GM18505 (cell line): ENCODE measurements at regions not wholly inside any gene's neighbourhood (a gene's known extent, or its start where the extent isn't known, plus 50 kb on each side); places are given as distances from the start of the nearest gene placed in this dataset.
"Not testable (repeated sequence)": the region's sequence is repeated elsewhere in the genome, so short reads cannot be mapped to it uniquely, and the experiment has no call there.

Experiments used
- ATAC-seq: cut with Tn5 transposase; IDR thresholded peaks from one replicate; pipeline ENCODE4 v1.9.1; 2021; ENCODE audit not compliant: unreplicated experiment
- POLR2A ChIP-seq: IDR thresholded peaks from 4 replicates; pipeline ENCODE4 v1.6.1; 2011; ENCODE audit warnings: borderline replicate concordance; ENCODE audit not compliant: insufficient read depth, insufficient read length; ENCODE audit errors: extremely low read depth

DNA sequence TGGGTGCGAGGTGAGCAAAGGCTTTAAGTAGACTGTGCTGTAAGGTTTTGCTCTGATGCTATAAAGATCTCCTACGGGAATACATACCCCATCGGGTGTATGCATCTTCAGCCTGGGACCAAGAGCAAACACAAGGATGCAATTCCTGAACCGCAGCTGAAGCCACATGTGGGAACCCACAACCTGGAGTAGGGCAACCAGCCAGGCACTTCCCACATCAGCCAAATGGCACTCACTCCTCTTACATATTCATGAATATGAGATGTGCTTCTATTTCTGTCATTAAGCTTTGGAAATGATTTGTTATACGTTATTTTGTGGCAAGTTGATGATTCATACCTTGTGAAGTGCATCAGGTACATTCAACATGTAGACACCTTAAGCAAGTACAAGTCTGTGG is 619.2 kb downstream of the C6orf118 start:
- no peak for ATAC-seq
- TF ChIP-seq POLR2A: no peak

GRCh38 chr6:164665328-164665727 is 644.1 kb downstream of the C6orf118 start:
- TF ChIP-seq POLR2A: no peak
- no peak for ATAC-seq

- no peak for TF ChIP-seq POLR2A
- no peak for ATAC-seq
Observed at GRCh38 chr6:164663634-164664033, 645.8 kb downstream of the C6orf118 start.

DNA sequence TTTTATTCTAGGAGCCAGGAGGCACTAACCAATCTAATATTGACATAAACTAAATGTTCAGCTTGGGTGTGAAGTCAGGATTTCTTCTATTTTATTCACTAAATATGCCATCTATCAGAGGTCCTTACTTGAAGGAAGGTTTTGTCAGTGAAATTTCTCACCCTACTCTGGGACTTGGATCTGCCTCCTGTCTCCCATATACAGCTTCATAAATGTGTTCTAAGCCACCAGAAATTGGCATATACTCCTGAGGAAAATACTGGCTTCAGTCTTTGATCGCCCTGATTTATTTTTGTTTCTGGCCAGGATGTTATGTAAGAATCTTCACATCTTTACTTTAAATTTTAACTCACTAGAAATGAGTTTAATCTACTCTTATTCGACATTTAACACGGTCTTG is 647.7 kb downstream of the C6orf118 start:
- no peak for ATAC-seq
- no peak for TF ChIP-seq POLR2A

GRCh38 chr6:164660781-164661180 is 648.6 kb downstream of the C6orf118 start:
- no peak for TF ChIP-seq POLR2A
- no peak for ATAC-seq

- ATAC-seq: no peak
- no peak for TF ChIP-seq POLR2A
Observed at GRCh38 chr6:164640956-164641355, 668.4 kb downstream of the C6orf118 start.

DNA sequence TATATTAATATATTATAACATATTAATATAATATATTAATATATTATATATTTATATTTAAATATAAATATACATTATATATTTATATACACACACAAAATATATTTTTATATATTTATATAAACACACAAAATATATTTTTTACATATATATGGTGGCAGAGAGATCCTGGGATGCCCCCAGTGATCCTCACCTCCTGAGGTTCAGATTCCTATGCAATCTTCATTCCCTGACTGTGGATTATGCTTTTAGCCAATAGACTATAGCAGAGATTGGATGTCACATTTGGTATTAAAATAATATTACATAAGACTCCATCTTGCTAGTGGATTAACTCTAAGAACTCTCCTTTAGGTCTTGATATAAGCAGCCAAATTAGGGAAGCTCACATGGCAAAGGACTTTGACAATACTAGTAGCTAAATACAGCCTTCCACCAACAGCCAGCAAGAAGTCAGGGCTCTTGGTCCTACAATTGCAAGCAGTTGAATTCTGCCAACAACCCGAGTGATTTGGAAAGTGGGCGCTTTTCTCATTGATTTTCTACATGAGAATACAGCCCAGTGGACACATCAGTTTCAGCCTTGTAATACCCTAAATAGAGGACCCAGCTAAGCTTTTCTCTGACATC is 681.0 kb downstream of the C6orf118 start:
- ATAC-seq: no peak
- TF ChIP-seq POLR2A: no peak

DNA sequence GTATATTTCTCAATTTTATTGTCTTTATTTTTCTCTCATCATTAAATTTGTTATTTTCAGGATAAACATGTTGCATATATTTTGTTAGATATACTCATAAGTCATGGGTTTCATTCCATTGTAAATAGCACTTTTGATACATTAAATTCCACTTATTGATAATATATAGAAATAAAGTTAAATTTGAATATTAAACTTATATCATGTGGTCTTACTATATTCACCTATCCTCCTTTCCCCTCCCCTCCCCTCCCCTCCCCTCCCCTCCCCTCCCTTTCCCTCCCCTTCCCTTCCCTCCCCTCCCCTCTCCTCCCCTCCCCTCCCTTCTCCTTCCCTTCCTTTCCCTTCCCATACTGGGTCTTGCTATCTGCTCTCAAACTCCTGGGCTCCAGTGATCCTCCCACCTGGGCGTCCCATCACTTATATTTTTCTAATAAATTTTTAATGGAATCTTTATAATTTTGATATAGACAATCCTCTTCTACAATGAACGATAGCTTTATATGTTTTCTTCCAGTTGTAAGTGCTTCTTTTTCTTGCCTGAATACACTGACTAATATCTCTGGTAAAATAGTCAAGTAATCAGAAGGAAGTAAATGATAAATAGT is 692.4 kb downstream of the C6orf118 start:
- TF ChIP-seq POLR2A: no peak
- ATAC-seq: no peak

DNA sequence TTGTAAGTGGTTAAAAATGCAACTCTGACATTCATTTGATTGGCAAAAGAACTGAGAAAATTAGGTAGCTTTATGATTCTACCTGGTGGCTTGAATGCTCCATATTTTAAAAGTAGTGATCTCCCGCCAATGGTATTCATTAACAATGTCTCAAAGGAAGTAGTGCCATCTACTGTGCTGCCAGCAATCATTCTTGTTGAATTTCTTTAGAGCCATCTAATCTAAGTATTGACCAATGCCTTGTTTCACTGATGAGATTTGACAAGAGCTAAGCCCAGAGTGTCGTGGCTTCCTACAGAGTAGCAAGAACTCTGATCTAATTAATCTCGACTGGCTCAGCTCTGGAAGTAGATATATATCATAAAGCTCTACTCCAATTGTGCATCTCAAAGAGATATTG is 696.7 kb downstream of the C6orf118 start:
- ATAC-seq: no peak
- no peak for TF ChIP-seq POLR2A

DNA sequence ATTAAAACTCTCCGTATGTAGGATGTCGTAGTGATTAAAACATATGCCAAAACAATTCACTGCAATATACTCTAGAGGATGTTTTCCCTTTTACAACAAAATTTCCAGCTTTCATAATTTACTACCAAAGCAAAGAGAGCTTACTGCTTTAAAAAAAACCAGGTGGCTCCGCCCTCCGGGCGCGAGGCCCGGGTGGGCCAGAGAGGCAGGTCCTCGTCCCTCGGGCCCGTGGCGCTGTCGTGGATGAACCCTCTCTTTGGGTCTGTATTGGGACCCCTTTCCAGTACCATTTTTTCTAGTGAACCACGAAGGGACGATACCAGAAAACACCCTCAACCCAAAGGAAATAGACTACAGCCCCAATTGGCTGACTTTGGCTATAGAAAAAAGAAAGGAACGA is 698.5 kb downstream of the C6orf118 start:
- ATAC-seq: not testable (repeated sequence)

DNA sequence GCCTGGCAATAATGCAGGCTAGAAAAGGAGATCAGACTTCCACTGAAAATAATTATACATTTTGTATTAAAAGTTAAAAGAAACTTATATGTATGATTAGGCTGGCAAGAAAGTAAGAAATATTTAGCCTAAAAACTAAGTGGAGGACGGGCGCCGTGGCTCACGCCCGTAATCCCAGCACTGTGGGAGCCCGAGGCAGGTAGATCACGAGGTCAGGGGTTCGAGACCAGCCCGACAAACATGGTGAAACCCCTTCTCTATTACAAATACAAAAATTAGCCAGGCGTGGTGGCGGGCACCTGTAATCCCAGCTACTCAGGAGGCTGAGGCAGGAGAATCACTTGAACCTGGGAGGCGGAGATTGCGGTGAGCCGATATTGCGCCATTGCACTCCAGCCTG is 707.0 kb downstream of the C6orf118 start:
- ATAC-seq: not testable (repeated sequence)

GRCh38 chr6:164581563-164581962 is 727.8 kb downstream of the C6orf118 start:
- no peak for ATAC-seq
- TF ChIP-seq POLR2A: no peak

DNA sequence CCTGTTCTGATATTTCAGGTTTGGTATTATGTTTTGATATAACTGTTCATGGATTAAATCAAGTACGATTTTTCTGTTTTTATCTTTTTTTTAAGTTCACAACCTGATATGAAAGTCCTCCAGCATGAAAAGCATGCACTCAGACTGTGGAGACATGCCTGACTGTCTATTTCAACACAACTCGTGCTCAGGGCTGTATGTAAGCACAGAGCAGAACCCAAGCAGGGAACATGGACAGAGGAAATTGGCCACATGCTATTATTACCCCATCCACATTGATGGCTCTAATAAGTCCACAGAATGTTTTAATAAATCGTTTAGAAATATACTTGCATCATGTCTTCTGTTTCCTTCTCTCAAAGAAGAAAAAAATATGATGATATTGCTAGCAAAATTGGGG is 730.4 kb downstream of the C6orf118 start:
- TF ChIP-seq POLR2A: no peak
- ATAC-seq: no peak

DNA sequence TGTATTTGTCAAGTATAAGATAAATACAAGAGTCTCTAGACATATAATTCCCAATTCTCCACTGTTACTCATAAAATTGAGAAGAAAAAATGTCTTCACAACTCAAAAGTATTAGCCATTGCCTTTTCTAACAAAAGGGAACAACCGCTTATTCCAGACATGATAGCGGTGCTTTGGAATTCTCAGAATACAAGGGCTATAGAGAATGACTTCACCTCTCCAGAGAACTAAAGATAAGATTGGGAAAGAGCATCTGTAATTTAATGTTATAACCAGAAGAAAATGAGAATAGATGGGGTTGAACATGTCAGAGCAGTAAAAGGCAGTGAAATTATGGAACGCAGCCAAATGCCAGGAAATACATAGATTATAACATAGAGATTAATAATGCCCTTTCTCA is 730.8 kb downstream of the C6orf118 start:
- no peak for ATAC-seq
- no peak for TF ChIP-seq POLR2A

DNA sequence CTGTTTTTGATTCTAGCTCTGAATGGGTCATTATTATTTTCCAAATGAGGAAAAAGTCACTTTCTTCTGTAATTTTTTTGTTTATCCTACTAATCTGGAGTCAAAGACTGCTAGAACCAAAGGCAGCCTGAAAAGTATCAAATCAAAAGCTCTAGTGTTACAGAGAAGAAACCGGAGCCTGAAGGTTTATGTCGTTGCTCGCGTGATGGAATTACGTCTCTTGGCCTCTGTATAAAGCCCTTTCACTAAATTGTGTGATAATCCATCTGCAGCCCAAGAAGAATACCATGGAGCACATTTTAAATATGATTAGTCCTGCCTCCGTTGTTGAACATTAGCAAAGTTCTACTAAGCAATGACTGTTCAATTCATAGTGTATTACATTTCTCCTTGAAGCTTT is 738.6 kb downstream of the C6orf118 start:
- TF ChIP-seq POLR2A: no peak
- ATAC-seq: no peak
